CD14-positive monocyte (primary cell): ENCODE measurements at regions not wholly inside any gene's neighbourhood (a gene's known extent, or its start where the extent isn't known, plus 50 kb on each side); places are given as distances from the start of the nearest gene placed in this dataset.

Experiments used
- DNase-seq, 3 donors: peaks; one replicate each; pipeline ENCODE4 v3.0.0-alpha.2; 2011 to 2022
- H2AFZ ChIP-seq: 2 replicates; pipeline ENCODE4 v1.6.0; 2012; ENCODE audit warnings: mild to moderate bottlenecking, low read depth, low read length, inconsistent platforms; ENCODE audit not compliant: insufficient read depth, poor library complexity, severe bottlenecking
- H3K27ac ChIP-seq, 2 donors: 1 replicate in 1 of 2; 2 replicates in 1 of 2; pipeline ENCODE4 v1.5.1; 2012 to 2013; ENCODE audit warnings: low read length in 2 of 2, control low read depth in 1 of 2, inconsistent platforms in 1 of 2, low read depth in 1 of 2, mild to moderate bottlenecking in 1 of 2
- H3K27me3 ChIP-seq, 2 donors: one replicate each; pipeline versions ENCODE4 v1.6.0 to v1.6.1; 2011 to 2013; ENCODE audit warnings: low read length in 2 of 2; ENCODE audit not compliant: control insufficient read depth in 2 of 2, insufficient read depth in 2 of 2
- H3K36me3 ChIP-seq, 2 donors: replicated peaks in 1 of 2; 1 replicate in 1 of 2; 2 replicates in 1 of 2; pipeline versions ENCODE4 v1.5.1 to v1.6.1; 2012 to 2013; ENCODE audit warnings: low read length in 2 of 2, control low read depth in 1 of 2, inconsistent platforms in 1 of 2, mild to moderate bottlenecking in 1 of 2; ENCODE audit not compliant: insufficient read depth in 2 of 2, control insufficient read depth in 1 of 2
- H3K4me1 ChIP-seq, 2 donors: 1 replicate in 1 of 2; 2 replicates in 1 of 2; pipeline versions ENCODE4 v1.5.1 to v1.6.1; 2012 to 2013; ENCODE audit warnings: low read length in 2 of 2, control low read depth in 1 of 2, inconsistent platforms in 1 of 2, mild to moderate bottlenecking in 1 of 2, moderate library complexity in 1 of 2; ENCODE audit not compliant: insufficient read depth in 2 of 2, control insufficient read depth in 1 of 2
- H3K4me2 ChIP-seq: replicated peaks from 2 replicates; pipeline ENCODE3; 2012; ENCODE audit warnings: low read length, moderate library complexity, mild to moderate bottlenecking; ENCODE audit not compliant: poor library complexity, severe bottlenecking; ENCODE audit errors: extremely low read depth
- H3K4me3 ChIP-seq, 3 experiments: fragments of 200-600 bp in 1 of 3; sonication (generic) in 1 of 3; replicated peaks in 1 of 3; 1 replicate in 2 of 3; 2 replicates in 1 of 3; pipeline ENCODE4 v1.5.1; 2011 to 2013; ENCODE audit warnings: low read length in 3 of 3, mild to moderate bottlenecking in 3 of 3, control low read depth in 2 of 3, low read depth in 2 of 3, inconsistent platforms in 1 of 3, moderate library complexity in 1 of 3
- H3K79me2 ChIP-seq: 2 replicates; pipeline ENCODE4 v1.6.0; 2012; ENCODE audit warnings: mild to moderate bottlenecking, control low read depth, inconsistent platforms, low read length, moderate library complexity; ENCODE audit not compliant: insufficient read depth
- H3K9ac ChIP-seq: 2 replicates; pipeline ENCODE4 v1.6.0; 2017; ENCODE audit warnings: low read length, mild to moderate bottlenecking; ENCODE audit not compliant: insufficient read depth, poor library complexity, severe bottlenecking
- H3K9me3 ChIP-seq, 2 donors: replicated peaks in 1 of 2; 1 replicate in 1 of 2; 2 replicates in 1 of 2; pipeline versions ENCODE4 v1.5.1 to v1.6.1; 2012 to 2013; ENCODE audit warnings: low read length in 2 of 2, control low read depth in 1 of 2; ENCODE audit not compliant: control insufficient read depth in 1 of 2, insufficient read depth in 1 of 2
- H4K20me1 ChIP-seq: 2 replicates; pipeline ENCODE4 v1.6.0; 2012; ENCODE audit warnings: mild to moderate bottlenecking, low read length, control low read depth, moderate library complexity; ENCODE audit not compliant: insufficient read depth
- H3K27ac Mint-ChIP-seq, 7 donors: one replicate each; pipeline ENCODE4 v1.8.0; 2020; ENCODE audit warnings: mild to moderate bottlenecking in 7 of 7, mixed read lengths in 7 of 7, moderate library complexity in 6 of 7, inconsistent platforms in 2 of 7
- H3K27me3 Mint-ChIP-seq, 3 donors: one replicate each; pipeline ENCODE4 v1.8.0; 2021 to 2022; ENCODE audit warnings: low read depth in 3 of 3, mild to moderate bottlenecking in 3 of 3, mixed read lengths in 3 of 3, moderate library complexity in 3 of 3, inconsistent platforms in 1 of 3
- H3K36me3 Mint-ChIP-seq, 2 donors: one replicate each; pipeline ENCODE4 v1.8.0; 2020; ENCODE audit warnings: mixed read lengths in 2 of 2, inconsistent platforms in 1 of 2, mild to moderate bottlenecking in 1 of 2
- H3K4me1 Mint-ChIP-seq: one replicate; pipeline ENCODE4 v1.8.0; 2020; ENCODE audit warnings: mild to moderate bottlenecking, mixed read lengths
- H3K4me3 Mint-ChIP-seq, 2 donors: one replicate each; pipeline ENCODE4 v1.8.0; 2020; ENCODE audit warnings: mild to moderate bottlenecking in 2 of 2, mixed read lengths in 2 of 2, moderate library complexity in 1 of 2
- H3K9me3 Mint-ChIP-seq, 7 donors: one replicate each; pipeline ENCODE4 v1.8.0; 2020 to 2022; ENCODE audit warnings: mixed read lengths in 7 of 7, mild to moderate bottlenecking in 6 of 7, moderate library complexity in 6 of 7, inconsistent platforms in 2 of 7
- WGBS: methylation state at CpG from one replicate; pipeline ENCODE4 v1.1.5; 2013; ENCODE audit warnings: missing lambda C conversion rate; ENCODE audit not compliant: insufficient coverage; 5-methylcytosine and 5-hydroxymethylcytosine counted together
- intact Hi-C, 2 donors: fragments of 100-400 bp; cut with micrococcal nuclease; formaldehyde crosslinking; loops; one replicate each; pipeline versions ENCODE4 v1.15.0 to v1.15.1; 2023
- TF ChIP-seq, protein P1 (sequence below): fragments of 200-600 bp; IDR thresholded peaks from one replicate; pipeline ENCODE4 v1.8.0; 2022; ENCODE audit warnings: antibody characterized with exemption, mild to moderate bottlenecking

- TF ChIP-seq, protein P1, sequence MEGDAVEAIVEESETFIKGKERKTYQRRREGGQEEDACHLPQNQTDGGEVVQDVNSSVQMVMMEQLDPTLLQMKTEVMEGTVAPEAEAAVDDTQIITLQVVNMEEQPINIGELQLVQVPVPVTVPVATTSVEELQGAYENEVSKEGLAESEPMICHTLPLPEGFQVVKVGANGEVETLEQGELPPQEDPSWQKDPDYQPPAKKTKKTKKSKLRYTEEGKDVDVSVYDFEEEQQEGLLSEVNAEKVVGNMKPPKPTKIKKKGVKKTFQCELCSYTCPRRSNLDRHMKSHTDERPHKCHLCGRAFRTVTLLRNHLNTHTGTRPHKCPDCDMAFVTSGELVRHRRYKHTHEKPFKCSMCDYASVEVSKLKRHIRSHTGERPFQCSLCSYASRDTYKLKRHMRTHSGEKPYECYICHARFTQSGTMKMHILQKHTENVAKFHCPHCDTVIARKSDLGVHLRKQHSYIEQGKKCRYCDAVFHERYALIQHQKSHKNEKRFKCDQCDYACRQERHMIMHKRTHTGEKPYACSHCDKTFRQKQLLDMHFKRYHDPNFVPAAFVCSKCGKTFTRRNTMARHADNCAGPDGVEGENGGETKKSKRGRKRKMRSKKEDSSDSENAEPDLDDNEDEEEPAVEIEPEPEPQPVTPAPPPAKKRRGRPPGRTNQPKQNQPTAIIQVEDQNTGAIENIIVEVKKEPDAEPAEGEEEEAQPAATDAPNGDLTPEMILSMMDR = no peak
- Histone ChIP-seq H3K4me1 (no peaks in the 10 kb centered on the region), H3K4me2 (no peak overlapping the region), H3K4me3 (no peak overlapping the region), H3K9me3 (no peaks in the 10 kb centered on the region), H3K9ac (no peak overlapping the region), H3K79me2 (no peaks in the 10 kb centered on the region), H2AFZ (no peak overlapping the region), H3K27ac (no peak overlapping the region), H3K27me3 (no peaks in the 10 kb centered on the region), H4K20me1 (no peaks in the 10 kb centered on the region), H3K36me3 (no peaks in the 10 kb centered on the region)
- no peak overlapping the region for H3K27ac Mint-ChIP-seq
- intact Hi-C loops = no loop called here
- no peak for DNase-seq
- WGBS = no CpG with 5 or more reads among the region's 1 CpG
- H3K36me3 Mint-ChIP-seq = no peaks in the 10 kb centered on the region
- peaks cover 0 to 2% (median 0%) of the 10 kb centered on the region in 3 donors for H3K27me3 Mint-ChIP-seq
- no peak overlapping the region for H3K4me3 Mint-ChIP-seq
- peaks cover 0 to 8% (median 1%) of the 10 kb centered on the region in 7 donors for H3K9me3 Mint-ChIP-seq
- H3K4me1 Mint-ChIP-seq = no peaks in the 10 kb centered on the region
Observed at GRCh38 chr6:145274083-145274482, 461.2 kb downstream of the EPM2A start.

DNA sequence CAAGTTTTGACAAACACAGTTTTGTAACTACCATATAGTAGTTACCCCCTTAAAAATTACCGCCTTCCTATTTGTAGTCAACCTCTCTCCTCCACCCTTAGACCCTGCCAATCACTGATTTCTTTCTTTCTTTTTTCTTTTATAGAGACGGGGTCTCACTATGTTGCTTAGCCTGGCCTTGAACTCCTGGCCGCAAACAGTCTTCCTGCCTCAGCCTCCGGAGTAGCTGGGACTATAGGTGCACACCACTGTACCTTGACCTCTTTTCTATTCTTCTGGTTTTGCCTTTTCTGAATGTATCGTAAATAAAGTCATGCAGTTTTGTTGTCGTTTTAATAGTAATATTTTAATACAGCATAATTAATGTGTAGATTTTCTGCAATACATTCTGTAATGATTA lies 460.3 kb downstream of the EPM2A start:
- Histone ChIP-seq H3K4me3 (no peak overlapping the region), H3K79me2 (no peaks in the 10 kb centered on the region), H3K9ac (no peak overlapping the region), H4K20me1 (no peaks in the 10 kb centered on the region), H3K9me3 (no peaks in the 10 kb centered on the region), H2AFZ (no peak overlapping the region), H3K27ac (no peak overlapping the region), H3K4me2 (no peak overlapping the region), H3K4me1 (no peaks in the 10 kb centered on the region), H3K27me3 (no peaks in the 10 kb centered on the region), H3K36me3 (no peaks in the 10 kb centered on the region)
- no peak for DNase-seq
- Mint-ChIP-seq H3K36me3 (no peaks in the 10 kb centered on the region), H3K4me1 (no peaks in the 10 kb centered on the region), H3K27ac (no peak overlapping the region), H3K9me3 (peaks cover 0 to 5% (median 1%) of the 10 kb centered on the region in 7 donors), H3K4me3 (no peak overlapping the region), H3K27me3 (no peaks in the 10 kb centered on the region)
- intact Hi-C loops = no loop called here
- 100% methylated on average over 1 of the region's 6 CpGs for WGBS
- TF ChIP-seq, protein P1 = no peak
